ENCODE measurements at regions not wholly inside any gene's neighbourhood (a gene's known extent, or its start where the extent isn't known, plus 50 kb on each side); places are given as distances from the start of the nearest gene placed in this dataset.

- DNase-seq (ENCODE audit: low read depth), result no peak
These were observed 391.1 kb upstream of the MEX3C start for GRCh38 chr18:51588616-51589015.

- DNase-seq (ENCODE audit: low read depth), result no peak
These were observed 396.4 kb upstream of the MEX3C start for GRCh38 chr18:51593931-51594330.

GRCh38 chr18:51603111-51603510 is 405.6 kb upstream of the MEX3C start:
- no peak for DNase-seq (ENCODE audit: low read depth)

- no peak for DNase-seq (ENCODE audit: low read depth)
These were observed 406.1 kb upstream of the MEX3C start for GRCh38 chr18:51603551-51603950.

GRCh38 chr18:51610481-51610880 is 413.0 kb upstream of the MEX3C start:
- no peak for DNase-seq (ENCODE audit: low read depth)

GRCh38 chr18:51611326-51611725 is 413.8 kb upstream of the MEX3C start:
- no peak for DNase-seq (ENCODE audit: low read depth)

GRCh38 chr18:51614033-51614432 is 416.6 kb upstream of the MEX3C start:
- DNase-seq (ENCODE audit: low read depth), result peak; percentile 18

GRCh38 chr18:51614967-51615571 is 417.6 kb upstream of the MEX3C start:
- no peak for DNase-seq (ENCODE audit: low read depth)

- no peak for DNase-seq (ENCODE audit: low read depth)
These were observed 419.7 kb upstream of the MEX3C start for GRCh38 chr18:51617167-51617566.

- DNase-seq (ENCODE audit: low read depth), result no peak
These were observed 420.2 kb upstream of the MEX3C start for GRCh38 chr18:51617572-51618260.

GRCh38 chr18:51619283-51619682 is 421.8 kb upstream of the MEX3C start:
- DNase-seq (ENCODE audit: low read depth), result no peak

- DNase-seq (ENCODE audit: low read depth), result no peak
These were observed 423.8 kb upstream of the MEX3C start for GRCh38 chr18:51621113-51621863.

GRCh38 chr18:51621864-51622160 is 424.3 kb upstream of the MEX3C start:
- no peak for DNase-seq (ENCODE audit: low read depth)

- no peak for DNase-seq (ENCODE audit: low read depth)
These were observed 425.2 kb upstream of the MEX3C start for GRCh38 chr18:51622702-51623101.

GRCh38 chr18:51623653-51624052 is 426.2 kb upstream of the MEX3C start:
- DNase-seq (ENCODE audit: low read depth), result no peak

GRCh38 chr18:51630706-51631105 is 433.2 kb upstream of the MEX3C start:
- DNase-seq (ENCODE audit: low read depth), result no peak

GRCh38 chr18:51637881-51638280 is 440.4 kb upstream of the MEX3C start:
- DNase-seq (ENCODE audit: low read depth), result no peak

GRCh38 chr18:51639541-51639940 is 442.1 kb upstream of the MEX3C start:
- DNase-seq (ENCODE audit: low read depth), result no peak

- DNase-seq (ENCODE audit: low read depth), result no peak
These were observed 446.0 kb upstream of the MEX3C start for GRCh38 chr18:51643483-51643882.

- no peak for DNase-seq (ENCODE audit: low read depth)
These were observed 448.1 kb upstream of the MEX3C start for GRCh38 chr18:51645607-51646006.

GRCh38 chr18:51647346-51647745 is 449.9 kb upstream of the MEX3C start:
- no peak for DNase-seq (ENCODE audit: low read depth)

GRCh38 chr18:51647942-51648341 is 450.5 kb upstream of the MEX3C start:
- DNase-seq (ENCODE audit: low read depth), result no peak

- no peak for DNase-seq (ENCODE audit: low read depth)
These were observed 452.3 kb upstream of the MEX3C start for GRCh38 chr18:51649796-51650195.

GRCh38 chr18:51651761-51652160 is 454.3 kb upstream of the MEX3C start:
- no peak for DNase-seq (ENCODE audit: low read depth)
